ENCODE measurements at regions not wholly inside any gene's neighbourhood (a gene's known extent, or its start where the extent isn't known, plus 50 kb on each side); places are given as distances from the start of the nearest gene placed in this dataset.

- Mint-ChIP-seq H3K27me3 (ENCODE audit: insufficient read depth, unreplicated experiment) (no peaks in the 10 kb centered on the region), H3K9me3 (ENCODE audit: unreplicated experiment) (peaks cover 25% of the 10 kb centered on the region), H3K36me3 (ENCODE audit: insufficient read depth, unreplicated experiment) (peaks cover 4% of the 10 kb centered on the region), H3K27ac (ENCODE audit: low read depth, unreplicated experiment) (no peak overlapping the region), H3K4me1 (ENCODE audit: insufficient read depth, unreplicated experiment) (no peaks in the 10 kb centered on the region), H3K4me3 (ENCODE audit: unreplicated experiment) (no peak overlapping the region)
- DNase-seq (ENCODE audit: unreplicated experiment) = no peak
- POLR2A ChIA-PET = no interaction called here
- BruUV-seq (replicated peaks) = no TSS peak
- no peak for TF ChIP-seq CTCF (IDR thresholded peaks at IDR 0.05; ENCODE audit: unreplicated experiment)
- CTCF ChIA-PET = interaction anchor here (0.7 kb wide), 3 partner anchors 12 to 417 kb away, joined by 3 to 4 read pairs (median 3); no protein-coding TSS in a partner anchor
- intact Hi-C loops (cut with micrococcal nuclease) = no loop called here
Observed at GRCh38 chr12:46499901-46500300, 127.3 kb upstream of the SLC38A2 start.

- Mint-ChIP-seq H3K4me3 (ENCODE audit: unreplicated experiment) (no peak overlapping the region), H3K27me3 (ENCODE audit: insufficient read depth, unreplicated experiment) (no peaks in the 10 kb centered on the region), H3K36me3 (ENCODE audit: insufficient read depth, unreplicated experiment) (peaks cover under 1% of the 10 kb centered on the region), H3K27ac (ENCODE audit: low read depth, unreplicated experiment) (no peak overlapping the region), H3K9me3 (ENCODE audit: unreplicated experiment) (peaks cover 18% of the 10 kb centered on the region), H3K4me1 (ENCODE audit: insufficient read depth, unreplicated experiment) (no peaks in the 10 kb centered on the region)
- intact Hi-C loops (cut with micrococcal nuclease) = no loop called here
- DNase-seq (ENCODE audit: unreplicated experiment) = no peak
- TF ChIP-seq CTCF (IDR thresholded peaks at IDR 0.05; ENCODE audit: unreplicated experiment) = no peak
- ChIA-PET CTCF (interaction anchor here (0.5 to 0.7 kb wide), 4 partner anchors 12 to 417 kb away, joined by 3 to 4 read pairs (median 3); no protein-coding TSS in a partner anchor), POLR2A (interaction anchor here (1.0 to 1.4 kb wide), 3 partner anchors 14 to 59 kb away, joined by 3 to 5 read pairs (median 4); no protein-coding TSS in a partner anchor)
- BruUV-seq (replicated peaks) = no TSS peak
Observed at GRCh38 chr12:46499226-46499625, 126.7 kb upstream of the SLC38A2 start.

GRCh38 chr12:46497739-46498138, 125.2 kb upstream of the SLC38A2 start:
- no peak overlapping the region for H3K4me3 Mint-ChIP-seq (ENCODE audit: unreplicated experiment)
- POLR2A ChIA-PET = interaction anchor here (1.1 to 1.4 kb wide), 4 partner anchors 38 to 108 kb away, joined by 3 to 4 read pairs (median 4); no protein-coding TSS in a partner anchor
- no peak for DNase-seq (ENCODE audit: unreplicated experiment)
- H3K27me3 Mint-ChIP-seq (ENCODE audit: insufficient read depth, unreplicated experiment) = no peaks in the 10 kb centered on the region
- H3K36me3 Mint-ChIP-seq (ENCODE audit: insufficient read depth, unreplicated experiment) = no peaks in the 10 kb centered on the region
- no peak overlapping the region for H3K27ac Mint-ChIP-seq (ENCODE audit: low read depth, unreplicated experiment)
- no peak for TF ChIP-seq CTCF (IDR thresholded peaks at IDR 0.05; ENCODE audit: unreplicated experiment)
- no TSS peak for BruUV-seq (replicated peaks)
- peaks cover 9% of the 10 kb centered on the region for H3K4me1 Mint-ChIP-seq (ENCODE audit: insufficient read depth, unreplicated experiment)
- peaks cover 7% of the 10 kb centered on the region for H3K9me3 Mint-ChIP-seq (ENCODE audit: unreplicated experiment)
- CTCF ChIA-PET = interaction anchor here (1.0 kb wide), 1 partner anchor 54 kb away, joined by 3 read pairs; no protein-coding TSS in a partner anchor
- intact Hi-C loops (cut with micrococcal nuclease) = no loop called here

- Mint-ChIP-seq H3K4me3 (ENCODE audit: unreplicated experiment) (peak overlapping the region; percentile 4), H3K27me3 (ENCODE audit: insufficient read depth, unreplicated experiment) (no peaks in the 10 kb centered on the region), H3K27ac (ENCODE audit: low read depth, unreplicated experiment) (peak overlapping the region; percentile 100), H3K9me3 (ENCODE audit: unreplicated experiment) (no peaks in the 10 kb centered on the region), H3K4me1 (ENCODE audit: insufficient read depth, unreplicated experiment) (peaks cover 32% of the 10 kb centered on the region), H3K36me3 (ENCODE audit: insufficient read depth, unreplicated experiment) (peaks cover 6% of the 10 kb centered on the region)
- CTCF ChIA-PET = no interaction called here
- no peak for TF ChIP-seq CTCF (IDR thresholded peaks at IDR 0.05; ENCODE audit: unreplicated experiment)
- no TSS peak for BruUV-seq (replicated peaks)
- DNase-seq (ENCODE audit: unreplicated experiment) = no peak
- intact Hi-C loops (cut with micrococcal nuclease) = loop anchor here (5.0 kb wide), 3 partner anchors 62 to 342 kb away; no protein-coding TSS in a partner anchor
- POLR2A ChIA-PET = interaction anchor here (0.7 to 6.1 kb wide), 17 partner anchors 10 to 182 kb away, joined by 3 to 81 read pairs (median 15); no protein-coding TSS in a partner anchor
Observed at GRCh38 chr12:46494424-46494823, 121.9 kb upstream of the SLC38A2 start.
